Natural killer cell (primary cell): ENCODE measurements at regions not wholly inside any gene's neighbourhood (a gene's known extent, or its start where the extent isn't known, plus 50 kb on each side); places are given as distances from the start of the nearest gene placed in this dataset.

Experiments
- ATAC-seq, 3 donors: fragments of 150-1000 bp in 2 of 3; fragments of 200-7000 bp in 1 of 3; cut with Tn5 transposase; 1 replicate in 1 of 3; 2 replicates in 2 of 3; pipeline ENCODE4 v1.10.0; 2021; ENCODE audit warnings: mild to moderate bottlenecking in 2 of 3, moderate library complexity in 2 of 3
- DNase-seq, 2 donors: peaks; one replicate each; pipeline versions ENCODE4 v3.0.0 to v3.0.0-alpha.2; 2013 to 2021; ENCODE audit warnings: mixed read lengths in 1 of 2
- H3K27ac ChIP-seq: one replicate; pipeline ENCODE4 v1.5.1; 2013; ENCODE audit warnings: mild to moderate bottlenecking, low read length
- H3K27me3 ChIP-seq: one replicate; pipeline ENCODE4 v1.6.1; 2013; ENCODE audit warnings: low read length; ENCODE audit not compliant: control insufficient read depth, insufficient read depth
- H3K36me3 ChIP-seq: one replicate; pipeline ENCODE4 v1.6.1; 2013; ENCODE audit warnings: low read length; ENCODE audit not compliant: control insufficient read depth, insufficient read depth
- H3K4me1 ChIP-seq: one replicate; pipeline ENCODE4 v1.6.1; 2013; ENCODE audit warnings: low read length; ENCODE audit not compliant: control insufficient read depth, insufficient read depth
- H3K4me3 ChIP-seq: one replicate; pipeline ENCODE4 v1.5.1; 2013; ENCODE audit warnings: low read length
- H3K9me3 ChIP-seq: one replicate; pipeline ENCODE4 v1.6.1; 2013; ENCODE audit warnings: low read length; ENCODE audit not compliant: control insufficient read depth, insufficient read depth
- H3K27ac Mint-ChIP-seq, 2 donors: one replicate each; pipeline ENCODE4 v1.8.0; 2022; ENCODE audit warnings: mild to moderate bottlenecking in 2 of 2, mixed read lengths in 2 of 2, moderate library complexity in 1 of 2
- H3K27me3 Mint-ChIP-seq, 2 donors: one replicate each; pipeline ENCODE4 v1.8.0; 2022; ENCODE audit warnings: low read depth in 2 of 2, mixed read lengths in 2 of 2
- H3K36me3 Mint-ChIP-seq: one replicate; pipeline ENCODE4 v1.8.0; 2022; ENCODE audit warnings: mixed read lengths
- H3K4me1 Mint-ChIP-seq, 2 donors: one replicate each; pipeline ENCODE4 v1.8.0; 2022; ENCODE audit warnings: mixed read lengths in 2 of 2
- H3K4me3 Mint-ChIP-seq: one replicate; pipeline ENCODE4 v1.8.0; 2022; ENCODE audit warnings: mild to moderate bottlenecking, moderate library complexity, mixed read lengths
- H3K9me3 Mint-ChIP-seq, 2 donors: one replicate each; pipeline ENCODE4 v1.8.0; 2022; ENCODE audit warnings: mixed read lengths in 2 of 2
- CTCF ChIP-seq: fragments of 200-600 bp; IDR thresholded peaks from one replicate; pipeline ENCODE4 v1.8.0; 2022; ENCODE audit warnings: antibody characterized with exemption
- WGBS: methylation state at CpG from one replicate; pipeline ENCODE4 v1.1.7; 2013; ENCODE audit warnings: missing lambda C conversion rate; ENCODE audit not compliant: insufficient coverage; 5-methylcytosine and 5-hydroxymethylcytosine counted together
- intact Hi-C: fragments of 100-400 bp; cut with micrococcal nuclease; formaldehyde crosslinking; loops from one replicate; pipeline ENCODE4 v1.14.2; 2022

- Mint-ChIP-seq H3K27me3 (peaks cover 0 to 3% of the 10 kb centered on the region in 2 donors), H3K4me3 (no peak overlapping the region), H3K9me3 (no peaks in the 10 kb centered on the region), H3K4me1 (peaks cover 11 to 20% of the 10 kb centered on the region in 2 donors), H3K36me3 (no peaks in the 10 kb centered on the region), H3K27ac (peak overlapping the region in 1 of 2 donors; percentile 56)
- H3K27me3 ChIP-seq = no peaks in the 10 kb centered on the region
- WGBS = 90% methylated on average over 5 of the region's 5 CpGs
- TF ChIP-seq CTCF = no peak
- DNase-seq (no peak), ATAC-seq (no peak)
- peaks cover 9% of the 10 kb centered on the region for H3K36me3 ChIP-seq
- no peaks in the 10 kb centered on the region for H3K9me3 ChIP-seq
- H3K27ac ChIP-seq = no peak overlapping the region
- H3K4me3 ChIP-seq = no peak overlapping the region
- H3K4me1 ChIP-seq = no peaks in the 10 kb centered on the region
- intact Hi-C loops = loop anchor here (10.0 kb wide), 1 partner anchor 91 kb away; no protein-coding TSS in a partner anchor
Observed at GRCh38 chr14:100384277-100384676, 61.1 kb downstream of the SLC25A47 start.

GRCh38 chr14:100384819-100385813 lies 62.0 kb downstream of the SLC25A47 start:
- no peaks in the 10 kb centered on the region for H3K9me3 Mint-ChIP-seq
- Histone ChIP-seq H3K36me3 (peaks cover 9% of the 10 kb centered on the region), H3K9me3 (no peaks in the 10 kb centered on the region), H3K4me1 (peaks cover 2% of the 10 kb centered on the region), H3K27ac (no peak overlapping the region), H3K4me3 (no peak overlapping the region), H3K27me3 (no peaks in the 10 kb centered on the region)
- peaks cover 0 to 3% of the 10 kb centered on the region in 2 donors for H3K27me3 Mint-ChIP-seq
- H3K4me1 Mint-ChIP-seq = peaks cover 18 to 22% of the 10 kb centered on the region in 2 donors
- no peaks in the 10 kb centered on the region for H3K36me3 Mint-ChIP-seq
- no peak overlapping the region for H3K4me3 Mint-ChIP-seq
- ATAC-seq (no peak), DNase-seq (no peak)
- no peak overlapping the region for H3K27ac Mint-ChIP-seq
- TF ChIP-seq CTCF = no peak
- intact Hi-C loops = loop anchor here (10.0 kb wide), 1 partner anchor 90 kb away; no protein-coding TSS in a partner anchor
- 92% methylated on average over 14 of the region's 16 CpGs for WGBS

- no peak overlapping the region for H3K4me3 ChIP-seq
- peaks cover 28 to 32% of the 10 kb centered on the region in 2 donors for H3K4me1 Mint-ChIP-seq
- no peaks in the 10 kb centered on the region for H3K9me3 Mint-ChIP-seq
- H3K36me3 ChIP-seq = peaks cover 9% of the 10 kb centered on the region
- peaks cover 2 to 9% of the 10 kb centered on the region in 2 donors for H3K27me3 Mint-ChIP-seq
- no peak overlapping the region for H3K27ac ChIP-seq
- no peaks in the 10 kb centered on the region for H3K36me3 Mint-ChIP-seq
- ATAC-seq (no peak), DNase-seq (no peak)
- peaks cover 2% of the 10 kb centered on the region for H3K4me1 ChIP-seq
- WGBS = no CpG with 5 or more reads among the region's 2 CpGs
- intact Hi-C loops = loop anchor here (10.0 kb wide), 1 partner anchor 89 kb away; no protein-coding TSS in a partner anchor
- H3K27me3 ChIP-seq = no peaks in the 10 kb centered on the region
- no peaks in the 10 kb centered on the region for H3K9me3 ChIP-seq
- no peak overlapping the region for H3K4me3 Mint-ChIP-seq
- no peak overlapping the region for H3K27ac Mint-ChIP-seq
- TF ChIP-seq CTCF = no peak
Observed at GRCh38 chr14:100386121-100386520, 63.0 kb downstream of the SLC25A47 start.
